DOHH2 (cell line): ENCODE measurements at regions not wholly inside any gene's neighbourhood (a gene's known extent, or its start where the extent isn't known, plus 50 kb on each side); places are given as distances from the start of the nearest gene placed in this dataset.

Experiments
- H3F3A ChIP-seq: fragments of 200-600 bp; sonication (generic), shearing (Covaris generic); 2 replicates; pipeline ENCODE4 v1.6.0; 2016; ENCODE audit warnings: antibody characterized with exemption, mild to moderate bottlenecking; ENCODE audit not compliant: control insufficient read depth, insufficient read depth
- H3K27ac ChIP-seq: fragments of 200-600 bp; sonication (generic); 2 replicates; pipeline ENCODE4 v1.5.1; 2014; ENCODE audit warnings: low read depth, mild to moderate bottlenecking, low read length, moderate library complexity
- H3K27me3 ChIP-seq: fragments of 200-600 bp; sonication (generic); 2 replicates; pipeline ENCODE4 v1.6.1; 2014; ENCODE audit warnings: mild to moderate bottlenecking, low read length, mixed read lengths; ENCODE audit not compliant: control insufficient read depth
- H3K36me3 ChIP-seq: fragments of 200-600 bp; sonication (generic); 2 replicates; pipeline ENCODE4 v1.6.1; 2014; ENCODE audit warnings: mild to moderate bottlenecking, low read length, moderate library complexity, mixed read lengths; ENCODE audit not compliant: control insufficient read depth
- H3K4me1 ChIP-seq: fragments of 200-600 bp; sonication (generic); 2 replicates; pipeline ENCODE4 v1.6.1; 2014; ENCODE audit warnings: mild to moderate bottlenecking, low read length, mixed read lengths; ENCODE audit not compliant: control insufficient read depth
- H3K4me2 ChIP-seq: fragments of 200-600 bp; sonication (generic); 2 replicates; pipeline ENCODE4 v1.6.0; 2014; ENCODE audit warnings: mild to moderate bottlenecking, low read length, moderate library complexity
- H3K4me3 ChIP-seq: fragments of 200-600 bp; sonication (generic); 2 replicates; pipeline ENCODE4 v1.5.1; 2014; ENCODE audit warnings: mild to moderate bottlenecking, low read length, mixed read lengths
- H3K79me2 ChIP-seq: fragments of 200-600 bp; sonication (generic); 2 replicates; pipeline ENCODE4 v1.6.1; 2014; ENCODE audit warnings: mild to moderate bottlenecking, low read length, mixed read lengths; ENCODE audit not compliant: control insufficient read depth
- H3K9me2 ChIP-seq: fragments of 200-600 bp; sonication (generic); replicated peaks from 2 replicates; pipeline ENCODE4 v1.6.1; 2014; ENCODE audit warnings: mild to moderate bottlenecking, low read length, mixed read lengths; ENCODE audit not compliant: control insufficient read depth
- H3K9me3 ChIP-seq: fragments of 200-600 bp; sonication (generic); 2 replicates; pipeline ENCODE4 v1.6.1; 2014; ENCODE audit warnings: antibody characterized with exemption, low read length, mixed read lengths; ENCODE audit not compliant: control insufficient read depth, insufficient read depth
- H4K20me1 ChIP-seq: fragments of 200-600 bp; sonication (generic); 2 replicates; pipeline ENCODE4 v1.6.0; 2014; ENCODE audit warnings: low read depth, mild to moderate bottlenecking, antibody characterized with exemption, low read length, moderate library complexity; ENCODE audit not compliant: control insufficient read depth, insufficient read depth
- EZH2phosphoT487 ChIP-seq: fragments of 200-600 bp; sonication (generic); IDR thresholded peaks from 2 replicates; pipeline ENCODE4 v1.6.1; 2017; ENCODE audit warnings: borderline replicate concordance, mild to moderate bottlenecking, antibody characterized with exemption, low read length, moderate library complexity, mixed read lengths
- TF ChIP-seq, protein P1 (sequence below): fragments of 200-600 bp; sonication (generic); IDR thresholded peaks from one replicate; pipeline ENCODE4 v1.5.1; 2014; ENCODE audit warnings: antibody characterized with exemption, mild to moderate bottlenecking, low read depth, low read length; ENCODE audit not compliant: poor library complexity, severe bottlenecking

DNA sequence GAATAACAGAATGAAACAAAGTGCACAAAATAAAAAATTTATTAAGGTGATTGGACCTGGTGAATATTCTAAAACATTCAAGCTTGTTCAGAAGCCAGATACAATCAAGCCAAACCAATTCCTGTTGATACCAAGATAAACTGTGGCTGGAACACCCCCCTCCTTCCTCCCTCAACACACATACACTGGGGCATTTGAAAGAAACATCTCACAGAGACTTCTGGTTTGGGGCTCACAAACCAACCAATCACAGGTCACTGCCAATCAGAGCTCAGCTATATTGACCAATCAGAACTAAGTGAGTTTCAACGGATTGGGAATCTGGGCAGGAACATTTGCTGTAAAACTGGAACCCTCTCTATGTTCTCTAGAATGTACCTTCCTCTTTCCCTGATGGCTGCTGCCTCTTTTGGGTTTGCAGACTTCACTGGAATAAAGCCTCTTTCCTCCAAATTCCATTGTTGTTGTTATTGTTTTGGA is 340.6 kb upstream of the GOLIM4 start:
- Histone ChIP-seq H3K4me3 (no peak overlapping the region), H3K9me2 (no peaks in the 10 kb centered on the region), H3K4me1 (no peaks in the 10 kb centered on the region), H3K79me2 (no peaks in the 10 kb centered on the region), H3F3A (no peaks in the 10 kb centered on the region), H3K27ac (no peak overlapping the region), H3K36me3 (no peaks in the 10 kb centered on the region), H3K9me3 (no peaks in the 10 kb centered on the region), H3K4me2 (no peak overlapping the region), H3K27me3 (no peaks in the 10 kb centered on the region), H4K20me1 (no peaks in the 10 kb centered on the region)
- TF ChIP-seq, protein P1, sequence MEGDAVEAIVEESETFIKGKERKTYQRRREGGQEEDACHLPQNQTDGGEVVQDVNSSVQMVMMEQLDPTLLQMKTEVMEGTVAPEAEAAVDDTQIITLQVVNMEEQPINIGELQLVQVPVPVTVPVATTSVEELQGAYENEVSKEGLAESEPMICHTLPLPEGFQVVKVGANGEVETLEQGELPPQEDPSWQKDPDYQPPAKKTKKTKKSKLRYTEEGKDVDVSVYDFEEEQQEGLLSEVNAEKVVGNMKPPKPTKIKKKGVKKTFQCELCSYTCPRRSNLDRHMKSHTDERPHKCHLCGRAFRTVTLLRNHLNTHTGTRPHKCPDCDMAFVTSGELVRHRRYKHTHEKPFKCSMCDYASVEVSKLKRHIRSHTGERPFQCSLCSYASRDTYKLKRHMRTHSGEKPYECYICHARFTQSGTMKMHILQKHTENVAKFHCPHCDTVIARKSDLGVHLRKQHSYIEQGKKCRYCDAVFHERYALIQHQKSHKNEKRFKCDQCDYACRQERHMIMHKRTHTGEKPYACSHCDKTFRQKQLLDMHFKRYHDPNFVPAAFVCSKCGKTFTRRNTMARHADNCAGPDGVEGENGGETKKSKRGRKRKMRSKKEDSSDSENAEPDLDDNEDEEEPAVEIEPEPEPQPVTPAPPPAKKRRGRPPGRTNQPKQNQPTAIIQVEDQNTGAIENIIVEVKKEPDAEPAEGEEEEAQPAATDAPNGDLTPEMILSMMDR = no peak
- no peak for TF ChIP-seq EZH2phosphoT487

GRCh38 chr3:168431491-168431890 is 335.8 kb upstream of the GOLIM4 start:
- Histone ChIP-seq H3F3A (no peaks in the 10 kb centered on the region), H3K27me3 (no peaks in the 10 kb centered on the region), H3K9me2 (no peaks in the 10 kb centered on the region), H3K4me2 (no peak overlapping the region), H3K79me2 (no peaks in the 10 kb centered on the region), H3K4me3 (no peak overlapping the region), H3K36me3 (no peaks in the 10 kb centered on the region), H3K27ac (no peak overlapping the region), H4K20me1 (no peaks in the 10 kb centered on the region), H3K9me3 (no peaks in the 10 kb centered on the region), H3K4me1 (no peaks in the 10 kb centered on the region)
- TF ChIP-seq EZH2phosphoT487 = no peak
- TF ChIP-seq, protein P1 = no peak

- no peak overlapping the region for H3K27ac ChIP-seq
- H3K79me2 ChIP-seq = no peaks in the 10 kb centered on the region
- no peaks in the 10 kb centered on the region for H3K27me3 ChIP-seq
- H3K36me3 ChIP-seq = no peaks in the 10 kb centered on the region
- no peaks in the 10 kb centered on the region for H3K9me3 ChIP-seq
- no peaks in the 10 kb centered on the region for H3K4me1 ChIP-seq
- no peak overlapping the region for H3K4me2 ChIP-seq
- no peak overlapping the region for H3K4me3 ChIP-seq
- H4K20me1 ChIP-seq = no peaks in the 10 kb centered on the region
- no peaks in the 10 kb centered on the region for H3F3A ChIP-seq
- no peaks in the 10 kb centered on the region for H3K9me2 ChIP-seq
- no peak for TF ChIP-seq EZH2phosphoT487
- TF ChIP-seq, protein P1 = no peak
Observed at GRCh38 chr3:168427835-168428475, 332.2 kb upstream of the GOLIM4 start.
